Neutrophil (primary cell): ENCODE measurements at regions not wholly inside any gene's neighbourhood (a gene's known extent, or its start where the extent isn't known, plus 50 kb on each side); places are given as distances from the start of the nearest gene placed in this dataset.

Experiments
- H3K27ac ChIP-seq: fragments of 200-600 bp; sonication (generic); 2 replicates; pipeline ENCODE4 v1.5.1; 2016; ENCODE audit warnings: mild to moderate bottlenecking, moderate library complexity
- H3K27me3 ChIP-seq: fragments of 200-600 bp; sonication (generic); 2 replicates; pipeline ENCODE4 v1.6.0; 2016; ENCODE audit warnings: mild to moderate bottlenecking
- H3K36me3 ChIP-seq: fragments of 200-600 bp; sonication (generic); 2 replicates; pipeline ENCODE4 v1.5.1; 2017
- H3K4me1 ChIP-seq, 2 experiments: fragments of 200-600 bp in 1 of 2; sonication (generic) in 1 of 2; 1 replicate in 1 of 2; 2 replicates in 1 of 2; pipeline versions ENCODE4 v1.5.1 to v1.6.1; 2013 to 2016; ENCODE audit warnings: low read depth in 1 of 2, low read length in 1 of 2, mild to moderate bottlenecking in 1 of 2, moderate library complexity in 1 of 2; ENCODE audit not compliant: control insufficient read depth in 1 of 2, insufficient read depth in 1 of 2
- H3K4me3 ChIP-seq, 2 experiments: fragments of 200-600 bp in 1 of 2; sonication (generic) in 1 of 2; 1 replicate in 1 of 2; 2 replicates in 1 of 2; pipeline ENCODE4 v1.5.1; 2013 to 2016; ENCODE audit warnings: low read depth in 1 of 2, low read length in 1 of 2, mild to moderate bottlenecking in 1 of 2, moderate library complexity in 1 of 2
- H3K9me3 ChIP-seq: fragments of 200-600 bp; sonication (generic); 2 replicates; pipeline ENCODE4 v1.5.1; 2016
- TF ChIP-seq, protein P1 (sequence below): fragments of 200-600 bp; sonication (generic); IDR thresholded peaks from 2 replicates; pipeline ENCODE4 v1.5.1; 2016; ENCODE audit warnings: antibody characterized with exemption

- Histone ChIP-seq H3K27ac (no peak overlapping the region), H3K36me3 (no peaks in the 10 kb centered on the region), H3K9me3 (no peaks in the 10 kb centered on the region), H3K4me3 (no peak overlapping the region), H3K27me3 (no peaks in the 10 kb centered on the region), H3K4me1 (no peaks in the 10 kb centered on the region)
- TF ChIP-seq, protein P1, sequence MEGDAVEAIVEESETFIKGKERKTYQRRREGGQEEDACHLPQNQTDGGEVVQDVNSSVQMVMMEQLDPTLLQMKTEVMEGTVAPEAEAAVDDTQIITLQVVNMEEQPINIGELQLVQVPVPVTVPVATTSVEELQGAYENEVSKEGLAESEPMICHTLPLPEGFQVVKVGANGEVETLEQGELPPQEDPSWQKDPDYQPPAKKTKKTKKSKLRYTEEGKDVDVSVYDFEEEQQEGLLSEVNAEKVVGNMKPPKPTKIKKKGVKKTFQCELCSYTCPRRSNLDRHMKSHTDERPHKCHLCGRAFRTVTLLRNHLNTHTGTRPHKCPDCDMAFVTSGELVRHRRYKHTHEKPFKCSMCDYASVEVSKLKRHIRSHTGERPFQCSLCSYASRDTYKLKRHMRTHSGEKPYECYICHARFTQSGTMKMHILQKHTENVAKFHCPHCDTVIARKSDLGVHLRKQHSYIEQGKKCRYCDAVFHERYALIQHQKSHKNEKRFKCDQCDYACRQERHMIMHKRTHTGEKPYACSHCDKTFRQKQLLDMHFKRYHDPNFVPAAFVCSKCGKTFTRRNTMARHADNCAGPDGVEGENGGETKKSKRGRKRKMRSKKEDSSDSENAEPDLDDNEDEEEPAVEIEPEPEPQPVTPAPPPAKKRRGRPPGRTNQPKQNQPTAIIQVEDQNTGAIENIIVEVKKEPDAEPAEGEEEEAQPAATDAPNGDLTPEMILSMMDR = no peak
These were observed 319.2 kb downstream of the SLCO4C1 start for GRCh38 chr5:101976933-101977332.

DNA sequence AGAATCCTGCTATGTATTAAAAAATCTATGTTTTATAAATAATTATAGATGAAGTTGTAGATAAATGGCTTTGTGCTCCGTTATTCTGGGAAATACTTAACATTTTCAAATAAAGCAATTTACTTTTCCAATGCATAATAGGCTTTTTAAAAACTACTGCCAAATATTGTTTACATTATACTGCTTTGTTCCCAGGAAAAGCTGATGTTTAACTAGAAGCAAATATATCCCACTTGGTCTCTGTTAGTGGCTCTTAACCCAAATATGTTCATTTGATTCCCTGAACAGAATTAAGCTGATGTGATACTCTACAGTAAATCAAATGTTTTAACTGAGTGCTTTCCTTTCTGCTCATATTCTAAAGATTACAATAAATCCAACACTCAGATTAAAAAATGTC is 326.3 kb downstream of the SLCO4C1 start:
- H3K9me3 ChIP-seq = no peaks in the 10 kb centered on the region
- H3K36me3 ChIP-seq = no peaks in the 10 kb centered on the region
- no peaks in the 10 kb centered on the region for H3K4me1 ChIP-seq
- H3K27ac ChIP-seq = no peak overlapping the region
- no peaks in the 10 kb centered on the region for H3K27me3 ChIP-seq
- TF ChIP-seq, protein P1 = no peak
- H3K4me3 ChIP-seq = no peak overlapping the region

DNA sequence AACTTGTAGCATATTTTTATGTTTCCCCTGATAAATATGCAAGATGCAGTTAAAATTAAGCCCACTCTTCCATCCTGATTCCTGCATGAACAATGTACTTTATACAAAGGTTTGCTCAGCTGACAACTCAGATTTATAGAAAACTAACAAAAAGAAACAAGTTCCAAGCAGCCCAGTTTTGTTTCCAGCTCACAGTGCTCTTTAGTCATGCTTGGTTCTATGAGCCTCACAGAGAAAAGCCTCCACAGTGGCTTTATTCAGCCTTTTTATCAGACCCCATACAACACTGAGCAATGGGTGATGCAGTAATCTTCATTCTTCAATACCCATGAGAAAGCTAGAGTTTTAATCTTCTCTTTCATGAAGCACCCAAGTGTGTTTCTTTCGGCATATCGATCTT is 329.6 kb downstream of the SLCO4C1 start:
- no peaks in the 10 kb centered on the region for H3K27me3 ChIP-seq
- no peaks in the 10 kb centered on the region for H3K4me1 ChIP-seq
- no peak overlapping the region for H3K27ac ChIP-seq
- H3K36me3 ChIP-seq = no peaks in the 10 kb centered on the region
- no peak overlapping the region for H3K4me3 ChIP-seq
- H3K9me3 ChIP-seq = no peaks in the 10 kb centered on the region
- TF ChIP-seq, protein P1 = no peak

- TF ChIP-seq, protein P1 = no peak
- no peak overlapping the region for H3K27ac ChIP-seq
- H3K4me3 ChIP-seq = no peak overlapping the region
- H3K4me1 ChIP-seq = no peaks in the 10 kb centered on the region
- no peaks in the 10 kb centered on the region for H3K36me3 ChIP-seq
- no peaks in the 10 kb centered on the region for H3K27me3 ChIP-seq
- H3K9me3 ChIP-seq = no peaks in the 10 kb centered on the region
These were observed 340.2 kb downstream of the SLCO4C1 start for GRCh38 chr5:101955891-101956290.

DNA sequence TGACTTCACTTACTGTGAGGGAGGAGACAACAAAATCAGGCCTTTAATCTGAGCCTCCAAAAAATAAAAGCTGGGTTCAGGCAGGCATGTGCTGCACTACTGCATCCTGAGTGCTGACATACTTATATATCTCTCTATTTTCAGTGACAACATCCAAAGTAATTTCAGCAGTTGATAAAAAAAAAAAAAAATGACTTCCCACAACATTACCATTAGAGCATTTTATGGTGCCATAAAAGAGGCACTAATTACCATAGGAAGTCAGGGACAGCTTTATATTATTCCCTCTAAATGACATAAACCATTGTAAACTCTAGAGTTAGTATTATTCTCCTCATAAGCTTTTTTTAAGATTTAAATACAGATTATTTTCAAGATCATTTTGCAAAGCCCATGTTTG is 346.1 kb downstream of the SLCO4C1 start:
- Histone ChIP-seq H3K9me3 (no peaks in the 10 kb centered on the region), H3K27me3 (no peaks in the 10 kb centered on the region), H3K4me1 (no peaks in the 10 kb centered on the region), H3K36me3 (no peaks in the 10 kb centered on the region), H3K27ac (no peak overlapping the region), H3K4me3 (no peak overlapping the region)
- TF ChIP-seq, protein P1 = no peak

GRCh38 chr5:101948615-101949014 is 347.5 kb downstream of the SLCO4C1 start:
- Histone ChIP-seq H3K4me3 (no peak overlapping the region), H3K9me3 (no peaks in the 10 kb centered on the region), H3K36me3 (no peaks in the 10 kb centered on the region), H3K27ac (no peak overlapping the region), H3K27me3 (no peaks in the 10 kb centered on the region), H3K4me1 (peaks cover 7 to 8% of the 10 kb centered on the region in 2 experiments)
- TF ChIP-seq, protein P1 = no peak
